ENCODE measurements at regions not wholly inside any gene's neighbourhood (a gene's known extent, or its start where the extent isn't known, plus 50 kb on each side); places are given as distances from the start of the nearest gene placed in this dataset.

GRCh38 chr12:88736031-88736430 is 155.8 kb upstream of the KITLG start:
- Histone ChIP-seq H3K9ac (no peak overlapping the region), H3K4me2 (no peak overlapping the region), H3K27me3 (no peaks in the 10 kb centered on the region), H3K9me3 (no peaks in the 10 kb centered on the region), H4K20me1 (no peaks in the 10 kb centered on the region), H3K4me1 (no peaks in the 10 kb centered on the region), H3K36me3 (no peaks in the 10 kb centered on the region), H3K4me3 (no peak overlapping the region), H3K27ac (no peak overlapping the region)
- TF ChIP-seq Cebpa-rat (IDR thresholded peaks at IDR 0.05) = no peak

DNA sequence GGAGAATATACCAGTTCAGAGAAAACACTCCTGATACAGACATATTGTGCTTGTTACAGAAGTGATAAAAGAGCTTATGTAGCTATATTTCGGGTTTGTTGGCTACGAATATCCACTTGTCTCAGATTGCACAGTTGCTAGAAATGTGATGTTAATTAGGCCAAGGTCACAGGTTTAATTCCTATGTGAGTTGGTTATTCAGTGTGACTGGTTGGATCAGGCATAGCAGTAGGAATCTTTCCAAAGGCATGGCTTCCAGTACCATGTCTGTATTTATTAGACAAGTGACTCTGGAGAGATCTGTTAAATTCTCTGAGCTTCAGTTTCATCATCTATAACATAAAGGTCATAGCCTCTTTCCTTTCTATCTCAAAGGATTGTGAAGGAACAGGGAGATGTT is 152.7 kb upstream of the KITLG start:
- no peak for TF ChIP-seq Cebpa-rat (IDR thresholded peaks at IDR 0.05)

GRCh38 chr12:88729196-88729595 is 148.9 kb upstream of the KITLG start:
- TF ChIP-seq Cebpa-rat (IDR thresholded peaks at IDR 0.05) = no peak
- Histone ChIP-seq H3K4me1 (no peaks in the 10 kb centered on the region), H3K27ac (no peak overlapping the region), H3K36me3 (no peaks in the 10 kb centered on the region), H3K9me3 (no peaks in the 10 kb centered on the region), H3K9ac (no peak overlapping the region), H3K4me3 (no peak overlapping the region), H3K27me3 (no peaks in the 10 kb centered on the region), H3K4me2 (no peak overlapping the region), H4K20me1 (no peaks in the 10 kb centered on the region)

More for the DNA sequence above, 152.7 kb upstream of the KITLG start:
- Histone ChIP-seq H4K20me1 (no peaks in the 10 kb centered on the region), H3K27ac (no peak overlapping the region), H3K4me2 (no peak overlapping the region), H3K4me3 (no peak overlapping the region), H3K9ac (no peak overlapping the region), H3K27me3 (no peaks in the 10 kb centered on the region), H3K9me3 (no peaks in the 10 kb centered on the region), H3K36me3 (no peaks in the 10 kb centered on the region), H3K4me1 (no peaks in the 10 kb centered on the region)

DNA sequence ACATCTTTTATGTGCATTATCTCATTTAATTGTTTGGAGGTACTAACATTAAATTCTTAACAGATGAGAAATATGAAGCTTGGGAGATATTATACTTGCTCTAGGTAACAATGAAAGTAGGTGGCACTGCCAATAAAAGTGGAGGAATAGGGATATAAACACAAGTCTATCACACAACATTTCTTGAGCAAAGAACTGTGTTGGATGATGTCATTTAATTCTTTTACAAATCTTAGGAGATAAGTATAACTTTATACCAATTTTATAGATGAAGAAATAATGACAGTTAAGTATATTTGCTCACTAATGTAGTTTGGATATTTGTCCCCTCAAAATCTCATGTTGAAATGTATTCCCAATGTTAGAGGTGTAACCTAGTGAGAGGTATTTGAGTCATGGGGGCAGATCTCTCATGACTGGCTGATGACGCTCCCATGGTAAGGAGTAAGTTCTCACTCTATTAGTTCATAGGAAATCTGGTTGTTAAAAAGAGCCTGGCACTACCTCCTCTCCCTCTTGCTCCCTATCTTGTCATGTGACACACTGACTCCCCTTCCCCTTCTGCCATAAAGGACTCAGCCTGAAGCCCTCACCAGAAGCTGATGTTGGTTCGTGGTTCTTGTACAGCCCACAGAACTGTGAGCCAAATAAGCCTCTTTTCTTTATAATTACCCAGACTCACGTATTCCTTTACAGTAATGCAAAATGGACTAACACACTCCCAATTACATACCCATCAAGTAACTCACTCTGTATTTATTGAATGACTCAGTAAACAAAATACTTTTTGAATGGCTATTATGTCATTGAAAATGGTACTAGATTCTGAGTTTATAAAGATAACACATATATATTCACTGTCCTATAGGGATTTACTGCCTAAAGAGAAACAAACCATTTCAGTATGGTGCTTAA is 146.8 kb upstream of the KITLG start:
- H3K4me1 ChIP-seq = no peaks in the 10 kb centered on the region
- H3K27ac ChIP-seq = no peak overlapping the region
- no peak overlapping the region for H3K4me2 ChIP-seq
- no peaks in the 10 kb centered on the region for H3K9me3 ChIP-seq
- no peaks in the 10 kb centered on the region for H3K36me3 ChIP-seq
- H3K27me3 ChIP-seq = no peaks in the 10 kb centered on the region
- H4K20me1 ChIP-seq = no peaks in the 10 kb centered on the region
- TF ChIP-seq Cebpa-rat (IDR thresholded peaks at IDR 0.05) = no peak
- no peak overlapping the region for H3K9ac ChIP-seq
- H3K4me3 ChIP-seq = no peak overlapping the region

DNA sequence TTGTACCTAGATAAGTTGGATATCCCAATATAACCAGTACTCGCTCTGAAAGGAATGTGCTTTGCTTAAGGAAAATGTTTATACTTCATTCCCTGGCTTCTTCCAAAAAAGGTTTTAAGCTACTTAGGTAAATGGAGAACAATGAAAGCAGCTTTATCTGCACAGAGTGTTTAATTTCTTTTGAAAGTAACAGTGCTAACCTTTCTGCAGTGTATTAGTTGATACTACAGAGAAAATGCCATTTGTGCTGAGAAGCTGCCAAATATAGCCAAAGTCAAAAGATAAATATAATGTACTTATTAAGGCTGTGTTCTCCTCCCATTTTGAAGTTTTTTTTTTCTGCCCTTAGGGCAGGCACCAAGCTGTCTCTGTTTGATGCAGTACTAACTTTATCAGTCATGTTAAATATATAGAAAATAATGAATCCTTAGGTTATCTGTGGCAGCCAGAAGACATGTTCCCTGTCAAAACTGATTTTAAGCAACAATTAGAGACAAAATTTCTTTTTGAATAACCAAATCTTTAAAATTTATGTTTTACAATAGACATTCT is 145.4 kb upstream of the KITLG start:
- no peaks in the 10 kb centered on the region for H4K20me1 ChIP-seq
- no peak overlapping the region for H3K9ac ChIP-seq
- H3K27ac ChIP-seq = no peak overlapping the region
- no peaks in the 10 kb centered on the region for H3K27me3 ChIP-seq
- no peak overlapping the region for H3K4me2 ChIP-seq
- no peaks in the 10 kb centered on the region for H3K9me3 ChIP-seq
- no peaks in the 10 kb centered on the region for H3K36me3 ChIP-seq
- no peak overlapping the region for H3K4me3 ChIP-seq
- TF ChIP-seq Cebpa-rat (IDR thresholded peaks at IDR 0.05) = no peak
- H3K4me1 ChIP-seq = no peaks in the 10 kb centered on the region

DNA sequence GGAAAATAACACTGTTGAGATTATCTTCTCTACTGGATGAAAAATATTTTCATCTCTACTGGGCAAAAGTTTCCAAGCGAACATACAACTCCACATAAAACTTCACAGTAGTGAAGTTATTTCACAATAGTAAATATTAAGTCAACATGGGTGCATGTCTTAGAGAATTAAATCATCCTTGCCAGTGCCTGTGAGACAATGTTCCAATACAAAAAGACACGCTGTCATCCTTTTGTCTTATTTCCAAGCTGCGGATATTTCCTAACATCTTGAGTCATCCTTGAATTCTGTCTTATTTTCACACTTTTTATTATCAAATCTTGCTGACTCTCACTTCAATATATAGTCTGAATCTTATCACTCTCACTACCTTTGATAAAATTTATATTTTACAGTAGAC is 142.9 kb upstream of the KITLG start:
- no peak for TF ChIP-seq Cebpa-rat (IDR thresholded peaks at IDR 0.05)
- no peak overlapping the region for H3K4me3 ChIP-seq
- H3K9me3 ChIP-seq = no peaks in the 10 kb centered on the region
- H3K4me1 ChIP-seq = no peaks in the 10 kb centered on the region
- no peaks in the 10 kb centered on the region for H3K27me3 ChIP-seq
- H3K4me2 ChIP-seq = no peak overlapping the region
- H3K27ac ChIP-seq = no peak overlapping the region
- H3K36me3 ChIP-seq = no peaks in the 10 kb centered on the region
- no peak overlapping the region for H3K9ac ChIP-seq
- no peaks in the 10 kb centered on the region for H4K20me1 ChIP-seq

DNA sequence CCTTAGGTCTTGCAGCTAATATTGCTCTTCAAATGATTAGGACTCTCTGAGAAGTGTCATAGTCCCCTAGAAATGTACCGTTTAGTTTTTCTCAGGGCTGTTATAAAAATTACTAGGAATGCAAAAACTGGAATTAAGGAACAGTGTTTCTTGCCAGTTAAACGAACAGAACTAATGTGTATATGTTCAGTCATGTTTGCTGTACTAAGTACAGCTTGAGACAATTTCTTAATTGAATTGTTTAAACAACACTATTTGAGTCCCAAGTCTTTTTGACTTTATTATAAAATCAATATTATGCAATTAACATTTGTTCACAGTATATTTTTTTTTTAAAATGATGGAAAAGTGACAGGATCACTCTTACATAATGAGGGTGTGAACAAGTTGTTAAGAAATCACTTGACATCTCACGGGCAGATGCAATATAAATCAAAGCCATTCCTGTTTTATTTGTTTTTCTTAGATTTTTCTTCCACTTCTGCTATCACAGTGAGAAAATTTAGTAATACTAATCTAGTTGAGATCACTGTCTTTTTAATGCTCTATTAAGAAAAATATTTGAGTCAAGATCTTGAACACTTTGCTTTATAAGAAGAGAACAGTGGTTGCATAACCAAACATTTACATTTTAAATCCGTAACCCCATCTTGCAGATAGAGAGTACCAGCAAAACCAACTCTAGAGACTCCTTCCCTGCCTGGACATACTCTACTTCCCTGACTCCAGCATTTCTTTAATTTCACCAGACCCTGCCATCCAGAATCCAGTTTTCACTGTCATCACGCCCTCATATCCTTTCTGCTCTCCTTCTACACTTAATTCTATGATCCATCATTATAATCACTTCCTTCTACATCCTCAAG is 140.7 kb upstream of the KITLG start:
- no peaks in the 10 kb centered on the region for H3K36me3 ChIP-seq
- no peaks in the 10 kb centered on the region for H3K27me3 ChIP-seq
- H3K9me3 ChIP-seq = no peaks in the 10 kb centered on the region
- no peak overlapping the region for H3K9ac ChIP-seq
- no peaks in the 10 kb centered on the region for H3K4me1 ChIP-seq
- H3K27ac ChIP-seq = no peak overlapping the region
- no peak overlapping the region for H3K4me2 ChIP-seq
- TF ChIP-seq Cebpa-rat (IDR thresholded peaks at IDR 0.05) = no peak
- H4K20me1 ChIP-seq = no peaks in the 10 kb centered on the region
- H3K4me3 ChIP-seq = no peak overlapping the region

DNA sequence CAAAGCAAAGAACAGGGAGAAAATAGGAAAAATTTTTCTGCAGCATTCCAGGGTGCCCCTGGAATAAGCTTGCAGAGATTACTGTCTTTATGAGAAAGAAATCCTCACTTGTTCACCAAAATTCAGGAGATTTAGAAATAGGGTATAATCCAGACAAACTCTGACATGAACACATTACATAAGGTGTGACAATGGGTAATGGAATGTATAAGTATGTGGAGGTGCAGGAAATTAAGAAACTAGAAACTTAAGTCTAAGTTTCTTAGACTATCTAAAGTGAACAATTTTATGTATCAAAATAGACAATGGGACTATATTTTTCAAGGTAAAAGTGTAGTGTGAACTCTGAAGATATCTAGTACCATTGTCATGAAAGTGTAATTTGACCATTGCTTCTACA is 140.0 kb upstream of the KITLG start:
- no peak for TF ChIP-seq Cebpa-rat (IDR thresholded peaks at IDR 0.05)
- Histone ChIP-seq H3K27ac (no peak overlapping the region), H3K4me1 (no peaks in the 10 kb centered on the region), H3K4me2 (no peak overlapping the region), H3K9ac (no peak overlapping the region), H3K4me3 (no peak overlapping the region), H3K27me3 (no peaks in the 10 kb centered on the region), H4K20me1 (no peaks in the 10 kb centered on the region), H3K36me3 (no peaks in the 10 kb centered on the region), H3K9me3 (no peaks in the 10 kb centered on the region)

DNA sequence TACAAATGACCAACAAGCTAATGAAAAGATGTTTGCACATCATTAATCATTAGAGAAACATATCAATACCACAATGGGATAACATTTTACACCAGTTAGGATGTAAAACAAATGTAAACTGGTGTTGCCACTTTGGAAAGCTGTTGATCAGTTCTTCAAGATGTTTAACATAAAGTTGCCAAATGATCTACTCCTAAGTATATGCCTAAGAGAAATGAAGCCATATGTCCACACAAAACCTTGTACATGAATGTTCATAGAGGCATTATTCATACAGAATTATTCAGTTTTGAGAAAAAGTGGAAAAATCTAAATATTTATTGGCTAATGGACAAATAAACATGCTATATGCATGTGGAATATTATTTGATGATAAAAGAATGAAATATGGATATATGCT is 136.9 kb upstream of the KITLG start:
- H3K4me2 ChIP-seq = no peak overlapping the region
- no peaks in the 10 kb centered on the region for H3K36me3 ChIP-seq
- no peak for TF ChIP-seq Cebpa-rat (IDR thresholded peaks at IDR 0.05)
- no peak overlapping the region for H3K4me3 ChIP-seq
- H3K27ac ChIP-seq = no peak overlapping the region
- H3K4me1 ChIP-seq = no peaks in the 10 kb centered on the region
- H3K9ac ChIP-seq = no peak overlapping the region
- H3K27me3 ChIP-seq = no peaks in the 10 kb centered on the region
- no peaks in the 10 kb centered on the region for H3K9me3 ChIP-seq
- H4K20me1 ChIP-seq = no peaks in the 10 kb centered on the region

- H3K27me3 ChIP-seq = no peaks in the 10 kb centered on the region
- TF ChIP-seq Cebpa-rat (IDR thresholded peaks at IDR 0.05) = no peak
- no peak overlapping the region for H3K4me2 ChIP-seq
- no peaks in the 10 kb centered on the region for H3K9me3 ChIP-seq
- no peaks in the 10 kb centered on the region for H3K4me1 ChIP-seq
- no peak overlapping the region for H3K4me3 ChIP-seq
- no peaks in the 10 kb centered on the region for H3K36me3 ChIP-seq
- no peak overlapping the region for H3K27ac ChIP-seq
- H3K9ac ChIP-seq = no peak overlapping the region
- H4K20me1 ChIP-seq = no peaks in the 10 kb centered on the region
These were observed 136.0 kb upstream of the KITLG start for GRCh38 chr12:88716240-88716639.

Data from BLaER1 (cell line).